HCT116 (cell line): ENCODE measurements at regions not wholly inside any gene's neighbourhood (a gene's known extent, or its start where the extent isn't known, plus 50 kb on each side); places are given as distances from the start of the nearest gene placed in this dataset.

Experiments used
- ATF3 ChIP-seq: IDR thresholded peaks from 2 replicates; pipeline ENCODE4 v1.6.1; 2012
- CEBPB ChIP-seq: IDR thresholded peaks from 2 replicates; pipeline ENCODE4 v1.6.1; 2012; ENCODE audit warnings: low read depth
- CTCF ChIP-seq, 3 experiments: fragments of 200-600 bp in 1 of 3; sonication (generic) in 1 of 3; IDR thresholded peaks in 2 of 3; conservative IDR thresholded peaks in 1 of 3; 2 replicates each; pipeline ENCODE4 v1.5.1; 2012 to 2017; ENCODE audit warnings: low read depth in 2 of 3, low read length in 2 of 3, antibody characterized with exemption in 1 of 3, borderline replicate concordance in 1 of 3, control low read depth in 1 of 3, mild to moderate bottlenecking in 1 of 3, mixed read lengths in 1 of 3, mixed run types in 1 of 3, moderate library complexity in 1 of 3; ENCODE audit not compliant: insufficient read depth in 1 of 3
- EZH2 ChIP-seq: fragments of 200-600 bp; sonication (generic); IDR thresholded peaks from 2 replicates; pipeline ENCODE4 v1.6.1; 2017; ENCODE audit warnings: antibody characterized with exemption, mixed run types
- EZH2phosphoT487 ChIP-seq: fragments of 200-600 bp; IDR thresholded peaks from 2 replicates; pipeline ENCODE4 v1.6.1; 2018; ENCODE audit warnings: antibody characterized with exemption, borderline replicate concordance
- POLR2A ChIP-seq: IDR thresholded peaks from 2 replicates; pipeline ENCODE4 v1.7.0; 2011; ENCODE audit warnings: borderline replicate concordance; ENCODE audit not compliant: insufficient read depth, insufficient read length; ENCODE audit errors: extremely low read depth
- POLR2AphosphoS5 ChIP-seq: IDR thresholded peaks from 2 replicates; pipeline ENCODE4 v1.6.1; 2011; ENCODE audit warnings: mild to moderate bottlenecking, low read depth, low read length, moderate library complexity
- REST ChIP-seq: IDR thresholded peaks from 2 replicates; pipeline ENCODE4 v1.6.1; 2012; ENCODE audit warnings: low read depth

GRCh38 chr15:96978937-96979473, 648.5 kb downstream of the NR2F2 start:
- TF ChIP-seq CTCF (IDR thresholded peaks at IDR 0.05 in 2 of 3, conservative IDR thresholded peaks at IDR 0.05 in 1 of 3; ENCODE audit: borderline replicate concordance in 1 of 3, insufficient read depth in 1 of 3, low read depth in 2 of 3, low read length in 2 of 3) (no peak), CEBPB (no peak), ATF3 (no peak), EZH2 (no peak), POLR2A (no peak), EZH2phosphoT487 (no peak), POLR2AphosphoS5 (no peak), REST (no peak)
